Neural cell (in vitro differentiated cells): ENCODE measurements at regions not wholly inside any gene's neighbourhood (a gene's known extent, or its start where the extent isn't known, plus 50 kb on each side); places are given as distances from the start of the nearest gene placed in this dataset.

Experiments used
- H2AFZ ChIP-seq: fragments of 200-600, 300-800 bp; sonication (generic), shearing (Covaris generic); 2 replicates; pipeline ENCODE4 v1.6.0; 2014; ENCODE audit warnings: low read depth, mild to moderate bottlenecking, antibody characterized with exemption, low read length, moderate library complexity
- H3F3A ChIP-seq: fragments of 200-600 bp; shearing (Covaris generic); 2 replicates; pipeline ENCODE4 v1.6.1; 2016; ENCODE audit warnings: mild to moderate bottlenecking, moderate library complexity, mixed read lengths, antibody characterized with exemption, low read length; ENCODE audit not compliant: insufficient read depth, poor library complexity, severe bottlenecking
- H3K27ac ChIP-seq: fragments of 200-600, 300-800 bp; sonication (generic), shearing (Covaris generic); 2 replicates; pipeline ENCODE4 v1.5.1; 2014; ENCODE audit warnings: mild to moderate bottlenecking, low read length, moderate library complexity
- H3K27me3 ChIP-seq: fragments of 300-800, 200-600 bp; sonication (generic), shearing (Covaris generic); 2 replicates; pipeline ENCODE4 v1.6.0; 2014; ENCODE audit warnings: mild to moderate bottlenecking, low read depth, low read length, moderate library complexity; ENCODE audit not compliant: insufficient read depth
- H3K36me3 ChIP-seq: fragments of 300-800, 200-600 bp; sonication (generic), shearing (Covaris generic); 2 replicates; pipeline ENCODE4 v1.5.1; 2014; ENCODE audit warnings: mild to moderate bottlenecking, antibody characterized with exemption, low read length, moderate library complexity; ENCODE audit not compliant: insufficient read depth
- H3K4me2 ChIP-seq: fragments of 300-800, 200-600 bp; sonication (generic), shearing (Covaris generic); 2 replicates; pipeline ENCODE4 v1.6.0; 2014; ENCODE audit warnings: mild to moderate bottlenecking, low read length
- H3K4me3 ChIP-seq: fragments of 300-800, 200-600 bp; sonication (generic), shearing (Covaris generic); 2 replicates; pipeline ENCODE4 v1.5.1; 2014; ENCODE audit warnings: mild to moderate bottlenecking, low read length, moderate library complexity
- H3K79me2 ChIP-seq: fragments of 200-600 bp; shearing (Covaris generic); replicated peaks from 2 replicates; pipeline ENCODE4 v1.6.0; 2014; ENCODE audit warnings: mild to moderate bottlenecking, low read length, moderate library complexity; ENCODE audit not compliant: insufficient read depth
- H3K9ac ChIP-seq: fragments of 300-800, 200-600 bp; sonication (generic), shearing (Covaris generic); 2 replicates; pipeline ENCODE4 v1.6.1; 2016; ENCODE audit warnings: mild to moderate bottlenecking, low read length, mixed read lengths
- H3K9me2 ChIP-seq: fragments of 200-600 bp; shearing (Covaris generic); 2 replicates; pipeline ENCODE4 v1.6.1; 2016; ENCODE audit warnings: mild to moderate bottlenecking, low read length, mixed read lengths; ENCODE audit not compliant: insufficient read depth
- H3K9me3 ChIP-seq: fragments of 200-600, 300-800 bp; sonication (generic), shearing (Covaris generic); 2 replicates; pipeline ENCODE4 v1.6.1; 2016; ENCODE audit warnings: mild to moderate bottlenecking, mixed run types, low read length, moderate library complexity, mixed read lengths
- H4K20me1 ChIP-seq: fragments of 200-600 bp; shearing (Covaris generic); 2 replicates; pipeline ENCODE4 v1.6.1; 2016; ENCODE audit warnings: mild to moderate bottlenecking, mixed run types; ENCODE audit not compliant: insufficient read depth
- CTCF ChIP-seq: fragments of 450-650 bp; IDR thresholded peaks from 2 replicates; pipeline ENCODE4 v1.5.1; 2014; ENCODE audit warnings: antibody characterized with exemption, mild to moderate bottlenecking, moderate library complexity; ENCODE audit not compliant: poor library complexity, severe bottlenecking
- EP300 ChIP-seq: fragments of 450-650 bp; conservative IDR thresholded peaks from 2 replicates; pipeline ENCODE4 v1.6.1; 2014; ENCODE audit warnings: antibody characterized with exemption, mild to moderate bottlenecking, moderate library complexity; ENCODE audit not compliant: poor library complexity, severe bottlenecking
- EZH2 ChIP-seq: fragments of 200-600, 300-800 bp; shearing (Covaris generic), sonication (generic); IDR thresholded peaks from 2 replicates; pipeline ENCODE4 v1.6.1; 2014; ENCODE audit warnings: antibody characterized with exemption, low read length, borderline replicate concordance, mild to moderate bottlenecking; ENCODE audit not compliant: insufficient read depth, poor library complexity, severe bottlenecking
- MXI1 ChIP-seq: fragments of 450-650 bp; conservative IDR thresholded peaks from 2 replicates; pipeline ENCODE4 v1.6.1; 2014; ENCODE audit warnings: antibody characterized with exemption, mild to moderate bottlenecking; ENCODE audit not compliant: poor library complexity, severe bottlenecking
- POLR2AphosphoS5 ChIP-seq: IDR thresholded peaks from 2 replicates; pipeline ENCODE4 v1.6.1; 2012
- RAD21 ChIP-seq: fragments of 450-650 bp; conservative IDR thresholded peaks from 2 replicates; pipeline ENCODE4 v1.6.1; 2014; ENCODE audit warnings: antibody characterized with exemption, mild to moderate bottlenecking, moderate library complexity
- REST ChIP-seq: IDR thresholded peaks from 2 replicates; pipeline ENCODE4 v1.6.1; 2012; ENCODE audit warnings: borderline replicate concordance
- SMC3 ChIP-seq: fragments of 450-650 bp; conservative IDR thresholded peaks from 2 replicates; pipeline ENCODE4 v1.6.1; 2014; ENCODE audit warnings: antibody characterized with exemption, mild to moderate bottlenecking, moderate library complexity; ENCODE audit not compliant: poor library complexity
- TAF1 ChIP-seq: IDR thresholded peaks from 2 replicates; pipeline ENCODE4 v1.6.1; 2012; ENCODE audit warnings: low read depth

DNA sequence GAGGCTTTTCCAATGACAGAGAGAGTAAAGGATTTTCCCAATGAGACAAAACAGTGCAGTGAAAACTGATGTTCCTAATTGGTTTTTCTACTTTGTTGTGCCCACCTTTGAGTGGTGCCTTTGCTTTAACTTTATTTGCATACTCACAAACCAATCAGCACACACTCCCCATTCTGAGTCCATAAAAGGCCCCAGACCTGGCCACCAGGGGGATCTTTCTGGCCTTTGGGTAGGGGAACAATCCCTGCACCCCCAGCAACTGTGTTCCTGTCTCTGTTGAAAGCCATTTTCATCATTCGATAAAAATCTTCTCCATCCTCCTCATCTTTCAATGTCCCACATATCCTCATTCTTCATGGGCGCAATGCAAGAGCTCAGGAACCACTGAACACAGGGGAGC is 252.8 kb downstream of the B3GLCT start:
- TF ChIP-seq MXI1 = no peak
- no peak for TF ChIP-seq CTCF
- no peak for TF ChIP-seq SMC3
- TF ChIP-seq RAD21 = no peak
- TF ChIP-seq TAF1 = no peak
- TF ChIP-seq REST = no peak
- no peak for TF ChIP-seq EZH2
- no peak for TF ChIP-seq EP300
- TF ChIP-seq POLR2AphosphoS5 = no peak
- Histone ChIP-seq H3K27me3 (no peaks in the 10 kb centered on the region), H3K9ac (no peak overlapping the region), H3K27ac (no peak overlapping the region), H3K9me2 (no peaks in the 10 kb centered on the region), H2AFZ (no peak overlapping the region), H3K36me3 (no peaks in the 10 kb centered on the region), H3K4me3 (no peak overlapping the region), H3F3A (peaks cover 3% of the 10 kb centered on the region), H4K20me1 (no peaks in the 10 kb centered on the region), H3K79me2 (no peaks in the 10 kb centered on the region), H3K4me2 (no peak overlapping the region), H3K9me3 (no peaks in the 10 kb centered on the region)

DNA sequence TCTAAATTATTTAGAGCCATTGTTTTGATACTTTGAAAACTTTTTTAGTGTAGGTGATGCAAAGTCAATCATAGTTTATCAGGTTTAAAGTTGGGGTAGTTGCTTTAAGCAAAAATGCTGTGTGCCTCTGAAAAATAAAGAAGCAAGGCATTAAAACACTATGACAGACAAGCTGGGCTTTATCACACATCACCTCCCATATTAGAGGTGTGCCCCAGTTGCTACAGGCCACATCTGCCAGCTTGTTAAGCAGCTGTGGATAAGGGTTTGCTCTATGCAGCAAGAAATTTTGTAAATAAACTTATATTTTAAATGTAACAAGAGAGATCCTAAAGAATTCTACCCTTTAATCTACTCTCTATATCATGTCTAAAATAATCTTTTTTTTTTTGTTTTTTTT is 255.8 kb downstream of the B3GLCT start:
- Histone ChIP-seq H3K9me3 (no peaks in the 10 kb centered on the region), H3K36me3 (no peaks in the 10 kb centered on the region), H3K4me3 (no peak overlapping the region), H4K20me1 (no peaks in the 10 kb centered on the region), H3K9ac (no peak overlapping the region), H3F3A (peaks cover 3% of the 10 kb centered on the region), H3K27ac (no peak overlapping the region), H3K4me2 (no peak overlapping the region), H3K9me2 (no peaks in the 10 kb centered on the region), H3K79me2 (no peaks in the 10 kb centered on the region), H2AFZ (no peak overlapping the region), H3K27me3 (no peaks in the 10 kb centered on the region)
- TF ChIP-seq RAD21 (no peak), MXI1 (no peak), EP300 (no peak), EZH2 (no peak), REST (no peak), SMC3 (no peak), POLR2AphosphoS5 (no peak), CTCF (no peak), TAF1 (no peak)
